SK-N-SH (cell line): ENCODE measurements at regions not wholly inside any gene's neighbourhood (a gene's known extent, or its start where the extent isn't known, plus 50 kb on each side); places are given as distances from the start of the nearest gene placed in this dataset.

Source experiments
- CTCF ChIA-PET: fragments of 300-600, 350-600 bp; formaldehyde crosslinking; extraction: SDS; loops from one replicate; lab custom pipeline; 2021; lab: Yijun Ruan, JAX
- POLR2A ChIA-PET: fragments of 350-600 bp; sonication (Branson Sonifier 250); formaldehyde crosslinking; extraction: SDS; loops from one replicate; lab custom pipeline; 2020; ENCODE audit warnings: antibody characterized with exemption, inconsistent platforms; lab: Yijun Ruan, JAX
- DNase-seq: peaks from one replicate; pipeline ENCODE4 v3.0.0; 2012
- H2AFZ ChIP-seq: fragments of 200-600 bp; sonication (generic); 2 replicates; pipeline ENCODE4 v1.8.1; 2016; ENCODE audit warnings: antibody characterized with exemption, mild to moderate bottlenecking, low read depth
- H3F3A ChIP-seq: fragments of 200-600 bp; sonication (generic); replicated peaks from 2 replicates; pipeline ENCODE3; 2016; ENCODE audit warnings: antibody characterized with exemption, mild to moderate bottlenecking; ENCODE audit not compliant: insufficient read depth
- H3K27ac ChIP-seq, 2 experiments: fragments of 200-500 bp in 1 of 2; fragments of 200-600 bp in 1 of 2; sonication (Bioruptor generic) in 1 of 2; sonication (generic), shearing (Covaris generic) in 1 of 2; 2 replicates each; pipeline versions ENCODE4 v1.5.1 to v1.6.1; 2014 to 2016; ENCODE audit warnings: low read depth in 2 of 2, inconsistent platforms in 1 of 2, low read length in 1 of 2, mild to moderate bottlenecking in 1 of 2, mixed read lengths in 1 of 2
- H3K27me3 ChIP-seq: fragments of 200-600 bp; sonication (generic), shearing (Covaris generic); 2 replicates; pipeline ENCODE4 v1.6.1; 2016; ENCODE audit warnings: mixed run types; ENCODE audit not compliant: insufficient read depth
- H3K36me3 ChIP-seq, 2 experiments: fragments of 200-500 bp in 1 of 2; fragments of 200-600 bp in 1 of 2; sonication (Bioruptor generic) in 1 of 2; sonication (generic) in 1 of 2; replicated peaks in 1 of 2; 2 replicates each; pipeline versions ENCODE3 to v1.5.1; 2014 to 2016; ENCODE audit warnings: low read length in 1 of 2, mild to moderate bottlenecking in 1 of 2; ENCODE audit not compliant: insufficient read depth in 2 of 2, control insufficient read depth in 1 of 2
- H3K4me1 ChIP-seq, 2 experiments: fragments of 200-500 bp in 1 of 2; fragments of 200-600 bp in 1 of 2; sonication (Bioruptor generic) in 1 of 2; sonication (generic), shearing (Covaris generic) in 1 of 2; 2 replicates each; pipeline versions ENCODE4 v1.5.1 to v1.6.1; 2014 to 2016; ENCODE audit warnings: low read depth in 1 of 2, low read length in 1 of 2, mixed run types in 1 of 2; ENCODE audit not compliant: insufficient read depth in 2 of 2, control insufficient read depth in 1 of 2
- H3K4me2 ChIP-seq: fragments of 200-600 bp; sonication (generic), shearing (Covaris generic); 2 replicates; pipeline ENCODE4 v1.6.1; 2017; ENCODE audit warnings: mixed run types
- H3K4me3 ChIP-seq, 2 experiments: fragments of 200-500 bp in 1 of 2; fragments of 200-600 bp in 1 of 2; sonication (Bioruptor generic) in 1 of 2; sonication (generic), shearing (Covaris generic) in 1 of 2; 2 replicates each; pipeline versions ENCODE4 v1.5.1 to v1.8.1; 2014 to 2016; ENCODE audit warnings: low read depth in 2 of 2, inconsistent platforms in 1 of 2, low read length in 1 of 2, mild to moderate bottlenecking in 1 of 2, mixed read lengths in 1 of 2, moderate library complexity in 1 of 2
- H3K79me2 ChIP-seq: fragments of 200-600 bp; sonication (generic); 2 replicates; pipeline ENCODE4 v1.8.1; 2017; ENCODE audit warnings: mild to moderate bottlenecking; ENCODE audit not compliant: insufficient read depth
- H3K9ac ChIP-seq: fragments of 200-600 bp; sonication (generic); 2 replicates; pipeline ENCODE4 v1.6.1; 2017; ENCODE audit warnings: mixed run types
- H3K9me2 ChIP-seq: fragments of 200-600 bp; sonication (generic); 2 replicates; pipeline ENCODE4 v1.6.1; 2017; ENCODE audit warnings: mixed run types
- H3K9me3 ChIP-seq: fragments of 200-600 bp; sonication (generic); 2 replicates; pipeline ENCODE4 v1.6.1; 2017; ENCODE audit warnings: mixed run types, mild to moderate bottlenecking, moderate library complexity
- H4K20me1 ChIP-seq: fragments of 200-600 bp; sonication (generic); 2 replicates; pipeline ENCODE4 v1.6.1; 2017; ENCODE audit warnings: mild to moderate bottlenecking, mixed run types; ENCODE audit not compliant: insufficient read depth
- CHD2 ChIP-seq: fragments of 150-350 bp; IDR thresholded peaks from 2 replicates; pipeline ENCODE4 v1.6.1; 2018; ENCODE audit warnings: low read length; ENCODE audit not compliant: partially characterized antibody
- ELF1 ChIP-seq: IDR thresholded peaks from 2 replicates; pipeline ENCODE4 v1.4.0; 2012
- EP300 ChIP-seq, 2 experiments: IDR thresholded peaks; 2 replicates each; pipeline versions ENCODE4 v1.4.0 to v1.6.1; 2012; ENCODE audit warnings: borderline replicate concordance in 1 of 2, low read depth in 1 of 2, low read length in 1 of 2
- EZH2phosphoT487 ChIP-seq: fragments of 200-600 bp; sonication (generic); IDR thresholded peaks from 2 replicates; pipeline ENCODE4 v1.6.1; 2017; ENCODE audit warnings: low read depth, mixed run types, mild to moderate bottlenecking, antibody characterized with exemption, moderate library complexity, borderline replicate concordance
- FOSL2 ChIP-seq: IDR thresholded peaks from 2 replicates; pipeline ENCODE4 v1.4.0; 2012; ENCODE audit warnings: low read depth, mild to moderate bottlenecking, moderate library complexity, borderline replicate concordance
- FOXJ3 ChIP-seq: sonication (generic); formaldehyde crosslinking; IDR thresholded peaks from 2 replicates; pipeline ENCODE4 v1.5.1; 2020; ENCODE audit warnings: mild to moderate bottlenecking, missing genetic modification reagents
- JUND ChIP-seq: IDR thresholded peaks from 2 replicates; pipeline ENCODE4 v1.4.0; 2012
- MEF2A ChIP-seq: IDR thresholded peaks from 2 replicates; pipeline ENCODE4 v1.4.0; 2012; ENCODE audit warnings: low read depth, borderline replicate concordance
- MXI1 ChIP-seq: IDR thresholded peaks from 2 replicates; pipeline ENCODE4 v1.6.1; 2012; ENCODE audit warnings: mild to moderate bottlenecking, low read depth, low read length, improper control_type of control experiment
- RAD21 ChIP-seq: IDR thresholded peaks from 2 replicates; pipeline ENCODE4 v1.6.1; 2012; ENCODE audit warnings: mild to moderate bottlenecking, low read length
- SIN3A ChIP-seq: IDR thresholded peaks from 2 replicates; pipeline ENCODE4 v1.6.1; 2012; ENCODE audit warnings: low read depth, mild to moderate bottlenecking, low read length, moderate library complexity, borderline replicate concordance
- TCF12 ChIP-seq: IDR thresholded peaks from 2 replicates; pipeline ENCODE4 v1.4.0; 2012
- YY1 ChIP-seq: IDR thresholded peaks from 2 replicates; pipeline ENCODE4 v1.4.0; 2012; ENCODE audit warnings: low read depth, mild to moderate bottlenecking
- WGBS: methylation state at CpG from one replicate; pipeline ENCODE4 v1.1.6; 2017; ENCODE audit warnings: low lambda C conversion rate; 5-methylcytosine and 5-hydroxymethylcytosine counted together
- TF ChIP-seq, protein P1 (sequence below): IDR thresholded peaks from 2 replicates; pipeline ENCODE4; 2012
- TF ChIP-seq, protein P2 (sequence below): fragments of 150-350 bp; IDR thresholded peaks from 2 replicates; pipeline ENCODE4 v1.6.1; 2017; ENCODE audit warnings: antibody characterized with exemption, low read length, low read depth, borderline replicate concordance
- TF ChIP-seq, protein P3 (sequence below): fragments of 200-600 bp; sonication (generic); IDR thresholded peaks from 2 replicates; pipeline ENCODE4 v1.6.1; 2017; ENCODE audit warnings: antibody characterized with exemption, mild to moderate bottlenecking, moderate library complexity

DNA sequence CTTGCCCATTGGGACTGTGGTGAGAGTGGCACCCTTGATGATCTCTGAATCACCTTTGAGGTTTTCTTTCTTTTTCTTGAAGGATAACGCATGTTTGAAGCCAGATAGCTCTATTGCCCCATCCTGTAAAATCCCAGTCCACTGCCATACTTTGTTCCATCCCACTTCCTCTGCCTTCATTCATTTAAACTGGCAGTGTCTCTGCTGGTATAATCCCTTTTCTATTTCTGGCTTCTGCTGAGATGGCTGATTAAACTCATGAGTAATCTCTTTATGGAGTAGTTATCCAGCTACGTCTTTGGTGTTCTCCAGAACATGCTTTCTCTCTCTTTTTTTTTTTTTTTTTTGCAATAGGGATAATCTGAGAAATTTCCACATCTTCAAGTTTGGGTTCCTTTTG, 656.5 kb upstream of the SALL1 start:
- no peaks in the 10 kb centered on the region for H3K27me3 ChIP-seq
- no peak overlapping the region for H3K9ac ChIP-seq
- CTCF ChIA-PET = interaction anchor here (1.0 kb wide), 1 partner anchor 10 kb away, joined by 4 read pairs; no protein-coding TSS in a partner anchor
- no peaks in the 10 kb centered on the region for H3K9me2 ChIP-seq
- H3K79me2 ChIP-seq = no peaks in the 10 kb centered on the region
- POLR2A ChIA-PET = no interaction called here
- no peak overlapping the region for H2AFZ ChIP-seq
- no peak overlapping the region for H3K4me2 ChIP-seq
- H4K20me1 ChIP-seq = no peaks in the 10 kb centered on the region
- no peak for DNase-seq
- no peak for TF ChIP-seq TCF12
- 20% methylated on average over 2 of the region's 2 CpGs for WGBS
- no peaks in the 10 kb centered on the region for H3K4me1 ChIP-seq
- no peak overlapping the region for H3K4me3 ChIP-seq
- H3K9me3 ChIP-seq = no peaks in the 10 kb centered on the region
- H3F3A ChIP-seq = no peaks in the 10 kb centered on the region
- H3K27ac ChIP-seq = no peak overlapping the region
- H3K36me3 ChIP-seq = no peaks in the 10 kb centered on the region

DNA sequence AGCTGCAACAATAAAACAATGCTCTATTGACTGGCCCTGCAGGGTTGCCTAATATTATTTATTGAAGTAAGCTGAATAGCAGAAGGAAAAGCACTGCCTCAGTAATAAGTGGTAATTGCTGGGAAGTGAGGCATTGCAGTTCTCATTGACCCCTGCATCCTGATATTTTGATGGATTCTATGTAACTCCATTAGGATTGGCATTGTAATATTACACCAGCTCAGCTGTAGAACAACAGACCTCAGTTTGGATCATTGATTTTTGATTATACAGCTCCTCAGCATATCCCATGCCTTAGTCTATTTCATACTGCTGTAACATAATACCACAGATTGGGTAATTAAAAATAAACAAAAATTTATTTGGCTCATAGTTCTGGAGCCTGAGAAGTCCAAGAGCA, 650.6 kb upstream of the SALL1 start:
- no peaks in the 10 kb centered on the region for H4K20me1 ChIP-seq
- no peaks in the 10 kb centered on the region for H3K9me3 ChIP-seq
- POLR2A ChIA-PET = no interaction called here
- no peak overlapping the region for H3K27ac ChIP-seq
- no peaks in the 10 kb centered on the region for H3K36me3 ChIP-seq
- H3K4me1 ChIP-seq = no peaks in the 10 kb centered on the region
- no peak overlapping the region for H2AFZ ChIP-seq
- CTCF ChIA-PET = interaction anchor here (1.3 to 6.4 kb wide), 2 partner anchors 17 to 181 kb away, joined by 4 to 25 read pairs; no protein-coding TSS in a partner anchor
- H3F3A ChIP-seq = no peaks in the 10 kb centered on the region
- no peak overlapping the region for H3K9ac ChIP-seq
- H3K79me2 ChIP-seq = no peaks in the 10 kb centered on the region
- H3K9me2 ChIP-seq = no peaks in the 10 kb centered on the region
- no peak overlapping the region for H3K4me3 ChIP-seq
- no peak overlapping the region for H3K4me2 ChIP-seq
- DNase-seq = no peak
- TF ChIP-seq YY1 (no peak), EP300 (IDR thresholded peaks at IDR 0.05; ENCODE audit: borderline replicate concordance in 1 of 2, low read depth in 1 of 2, low read length in 1 of 2) (no peak), EZH2phosphoT487 (no peak), MXI1 (no peak), ELF1 (no peak), JUND (no peak), CHD2 (no peak), SIN3A (no peak), FOXJ3 (no peak), MEF2A (no peak), FOSL2 (no peak), RAD21 (no peak)
- TF ChIP-seq, protein P1, sequence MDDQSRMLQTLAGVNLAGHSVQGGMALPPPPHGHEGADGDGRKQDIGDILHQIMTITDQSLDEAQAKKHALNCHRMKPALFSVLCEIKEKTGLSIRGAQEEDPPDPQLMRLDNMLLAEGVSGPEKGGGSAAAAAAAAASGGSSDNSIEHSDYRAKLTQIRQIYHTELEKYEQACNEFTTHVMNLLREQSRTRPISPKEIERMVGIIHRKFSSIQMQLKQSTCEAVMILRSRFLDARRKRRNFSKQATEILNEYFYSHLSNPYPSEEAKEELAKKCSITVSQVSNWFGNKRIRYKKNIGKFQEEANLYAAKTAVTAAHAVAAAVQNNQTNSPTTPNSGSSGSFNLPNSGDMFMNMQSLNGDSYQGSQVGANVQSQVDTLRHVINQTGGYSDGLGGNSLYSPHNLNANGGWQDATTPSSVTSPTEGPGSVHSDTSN = no peak
- TF ChIP-seq, protein P2, sequence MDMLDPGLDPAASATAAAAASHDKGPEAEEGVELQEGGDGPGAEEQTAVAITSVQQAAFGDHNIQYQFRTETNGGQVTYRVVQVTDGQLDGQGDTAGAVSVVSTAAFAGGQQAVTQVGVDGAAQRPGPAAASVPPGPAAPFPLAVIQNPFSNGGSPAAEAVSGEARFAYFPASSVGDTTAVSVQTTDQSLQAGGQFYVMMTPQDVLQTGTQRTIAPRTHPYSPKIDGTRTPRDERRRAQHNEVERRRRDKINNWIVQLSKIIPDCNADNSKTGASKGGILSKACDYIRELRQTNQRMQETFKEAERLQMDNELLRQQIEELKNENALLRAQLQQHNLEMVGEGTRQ = no peak
- TF ChIP-seq, protein P3, sequence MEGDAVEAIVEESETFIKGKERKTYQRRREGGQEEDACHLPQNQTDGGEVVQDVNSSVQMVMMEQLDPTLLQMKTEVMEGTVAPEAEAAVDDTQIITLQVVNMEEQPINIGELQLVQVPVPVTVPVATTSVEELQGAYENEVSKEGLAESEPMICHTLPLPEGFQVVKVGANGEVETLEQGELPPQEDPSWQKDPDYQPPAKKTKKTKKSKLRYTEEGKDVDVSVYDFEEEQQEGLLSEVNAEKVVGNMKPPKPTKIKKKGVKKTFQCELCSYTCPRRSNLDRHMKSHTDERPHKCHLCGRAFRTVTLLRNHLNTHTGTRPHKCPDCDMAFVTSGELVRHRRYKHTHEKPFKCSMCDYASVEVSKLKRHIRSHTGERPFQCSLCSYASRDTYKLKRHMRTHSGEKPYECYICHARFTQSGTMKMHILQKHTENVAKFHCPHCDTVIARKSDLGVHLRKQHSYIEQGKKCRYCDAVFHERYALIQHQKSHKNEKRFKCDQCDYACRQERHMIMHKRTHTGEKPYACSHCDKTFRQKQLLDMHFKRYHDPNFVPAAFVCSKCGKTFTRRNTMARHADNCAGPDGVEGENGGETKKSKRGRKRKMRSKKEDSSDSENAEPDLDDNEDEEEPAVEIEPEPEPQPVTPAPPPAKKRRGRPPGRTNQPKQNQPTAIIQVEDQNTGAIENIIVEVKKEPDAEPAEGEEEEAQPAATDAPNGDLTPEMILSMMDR = no peak
- no peaks in the 10 kb centered on the region for H3K27me3 ChIP-seq
